Fibroblast of mammary gland (primary cell): ENCODE measurements at regions not wholly inside any gene's neighbourhood (a gene's known extent, or its start where the extent isn't known, plus 50 kb on each side); places are given as distances from the start of the nearest gene placed in this dataset.

Source experiments
- DNase-seq: peaks from one replicate; pipeline ENCODE4 v3.0.0-alpha.2; 2010; ENCODE audit warnings: low read depth
- H3K4me3 ChIP-seq: 2 replicates; pipeline ENCODE4 v1.5.1; 2011; ENCODE audit warnings: low read depth, mild to moderate bottlenecking, low read length, moderate library complexity; ENCODE audit not compliant: control insufficient read depth
- CTCF ChIP-seq: conservative IDR thresholded peaks from 2 replicates; pipeline ENCODE4 v1.5.1; 2011; ENCODE audit warnings: low read depth, low read length, inconsistent platforms; ENCODE audit not compliant: control insufficient read depth, insufficient read depth

GRCh38 chr12:114238808-114239207 lies 167.1 kb downstream of the TBX5 start:
- DNase-seq, result peak; percentile 7
- H3K4me3 ChIP-seq, result no peak overlapping the region
- no peak for TF ChIP-seq CTCF

- DNase-seq, result no peak
- no peak for TF ChIP-seq CTCF
- no peak overlapping the region for H3K4me3 ChIP-seq
Measured at GRCh38 chr12:114237230-114237629, 168.7 kb downstream of the TBX5 start.

- no peak overlapping the region for H3K4me3 ChIP-seq
- TF ChIP-seq CTCF, result no peak
- no peak for DNase-seq
Measured at GRCh38 chr12:114232187-114232586, 173.8 kb downstream of the TBX5 start.

- DNase-seq, result no peak
- no peak overlapping the region for H3K4me3 ChIP-seq
- no peak for TF ChIP-seq CTCF
Measured at GRCh38 chr12:114229150-114229549, 176.8 kb downstream of the TBX5 start.

DNA sequence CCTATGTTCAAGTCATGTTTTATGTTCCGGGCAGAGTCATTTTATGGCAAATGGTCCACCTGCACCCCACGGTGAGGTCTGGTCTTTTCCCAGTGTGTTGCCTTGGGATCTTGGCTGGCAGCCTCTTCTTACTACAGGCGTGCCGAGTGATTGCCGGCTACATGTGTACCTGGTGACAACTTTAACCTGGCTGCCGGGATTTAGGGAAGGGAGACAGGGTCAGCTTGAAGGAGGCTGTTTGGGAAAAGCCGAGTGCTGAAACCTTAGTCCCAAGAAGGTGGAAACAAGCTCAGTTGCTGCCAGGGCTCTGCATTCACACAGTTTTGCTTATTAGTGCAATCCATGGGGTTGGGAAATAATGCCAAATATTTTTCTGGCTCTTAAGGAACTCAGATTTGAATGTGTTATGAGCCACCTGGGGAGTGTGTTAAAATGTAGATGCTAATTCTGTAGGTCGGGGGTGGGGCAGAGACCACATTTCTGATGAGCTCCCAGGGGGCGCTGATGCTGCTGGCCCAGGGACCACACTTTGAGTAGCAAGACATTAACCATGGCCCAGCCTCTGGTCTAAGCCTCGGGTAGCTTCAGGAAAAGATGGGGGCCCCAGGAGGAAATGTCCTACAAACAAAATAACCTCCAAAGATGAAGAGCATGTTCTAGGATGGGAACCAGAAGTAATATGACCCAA lies 179.6 kb downstream of the TBX5 start:
- H3K4me3 ChIP-seq, result no peak overlapping the region
- no peak for DNase-seq
- no peak for TF ChIP-seq CTCF

GRCh38 chr12:114221957-114222630 lies 183.8 kb downstream of the TBX5 start:
- peak; percentile 41 for DNase-seq
- H3K4me3 ChIP-seq, result no peak overlapping the region
- no peak for TF ChIP-seq CTCF
